AG10803 (cell line): ENCODE measurements at regions not wholly inside any gene's neighbourhood (a gene's known extent, or its start where the extent isn't known, plus 50 kb on each side); places are given as distances from the start of the nearest gene placed in this dataset.
"Not testable (repeated sequence)": the region's sequence is repeated elsewhere in the genome, so short reads cannot be mapped to it uniquely, and the experiment has no call there.

Experiments
- DNase-seq: peaks from one replicate; pipeline ENCODE4 v3.0.0; 2010; ENCODE audit warnings: low read depth
- H3K4me3 ChIP-seq: 2 replicates; pipeline ENCODE4 v1.5.1; 2011; ENCODE audit warnings: mild to moderate bottlenecking, low read length, control low read depth
- TF ChIP-seq, protein P1 (sequence below): conservative IDR thresholded peaks from 2 replicates; pipeline ENCODE4 v1.5.1; 2011; ENCODE audit warnings: mild to moderate bottlenecking, low read length, control low read depth, inconsistent platforms

DNA sequence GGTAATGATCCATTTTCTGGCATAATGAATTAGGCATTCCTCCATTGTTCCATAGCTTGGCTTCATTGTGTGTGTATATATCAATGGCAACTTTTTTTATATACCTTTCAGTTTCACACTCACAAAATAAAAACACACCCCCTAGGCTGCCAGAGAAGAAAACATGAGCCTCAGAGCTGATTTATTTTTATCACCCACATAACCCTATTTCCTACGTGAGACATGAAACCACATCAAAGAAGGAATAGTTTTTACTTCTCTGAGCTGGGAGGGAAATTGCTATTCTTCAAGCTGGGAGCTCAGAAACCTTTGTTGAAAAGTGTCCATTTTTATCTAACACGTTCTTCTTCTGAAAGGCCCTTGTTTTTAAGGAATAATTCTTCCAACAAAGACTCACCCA lies 126.7 kb upstream of the RAI2 start:
- TF ChIP-seq, protein P1, sequence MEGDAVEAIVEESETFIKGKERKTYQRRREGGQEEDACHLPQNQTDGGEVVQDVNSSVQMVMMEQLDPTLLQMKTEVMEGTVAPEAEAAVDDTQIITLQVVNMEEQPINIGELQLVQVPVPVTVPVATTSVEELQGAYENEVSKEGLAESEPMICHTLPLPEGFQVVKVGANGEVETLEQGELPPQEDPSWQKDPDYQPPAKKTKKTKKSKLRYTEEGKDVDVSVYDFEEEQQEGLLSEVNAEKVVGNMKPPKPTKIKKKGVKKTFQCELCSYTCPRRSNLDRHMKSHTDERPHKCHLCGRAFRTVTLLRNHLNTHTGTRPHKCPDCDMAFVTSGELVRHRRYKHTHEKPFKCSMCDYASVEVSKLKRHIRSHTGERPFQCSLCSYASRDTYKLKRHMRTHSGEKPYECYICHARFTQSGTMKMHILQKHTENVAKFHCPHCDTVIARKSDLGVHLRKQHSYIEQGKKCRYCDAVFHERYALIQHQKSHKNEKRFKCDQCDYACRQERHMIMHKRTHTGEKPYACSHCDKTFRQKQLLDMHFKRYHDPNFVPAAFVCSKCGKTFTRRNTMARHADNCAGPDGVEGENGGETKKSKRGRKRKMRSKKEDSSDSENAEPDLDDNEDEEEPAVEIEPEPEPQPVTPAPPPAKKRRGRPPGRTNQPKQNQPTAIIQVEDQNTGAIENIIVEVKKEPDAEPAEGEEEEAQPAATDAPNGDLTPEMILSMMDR: no peak
- DNase-seq: no peak
- H3K4me3 ChIP-seq: no peak overlapping the region

DNA sequence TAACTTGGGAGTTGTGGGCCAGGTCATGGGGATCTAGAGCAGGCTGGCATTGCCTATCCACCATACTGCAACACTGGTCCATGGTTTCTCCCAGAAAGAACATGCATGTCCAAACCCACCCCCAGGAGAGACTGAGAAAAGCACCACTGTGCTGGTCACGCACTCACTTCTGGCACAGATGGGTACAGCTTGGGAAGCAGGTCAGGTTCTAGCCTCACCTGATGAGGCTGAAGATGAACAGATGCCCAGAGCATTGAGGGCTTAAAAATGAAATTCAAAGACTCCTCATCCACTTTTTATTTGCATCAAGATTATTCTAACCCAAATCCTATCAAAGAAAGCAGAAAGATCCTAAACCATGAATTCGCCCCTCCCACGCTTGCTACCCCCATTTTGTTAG lies 125.9 kb upstream of the RAI2 start:
- TF ChIP-seq, protein P1: no peak
- no peak for DNase-seq
- no peak overlapping the region for H3K4me3 ChIP-seq

DNA sequence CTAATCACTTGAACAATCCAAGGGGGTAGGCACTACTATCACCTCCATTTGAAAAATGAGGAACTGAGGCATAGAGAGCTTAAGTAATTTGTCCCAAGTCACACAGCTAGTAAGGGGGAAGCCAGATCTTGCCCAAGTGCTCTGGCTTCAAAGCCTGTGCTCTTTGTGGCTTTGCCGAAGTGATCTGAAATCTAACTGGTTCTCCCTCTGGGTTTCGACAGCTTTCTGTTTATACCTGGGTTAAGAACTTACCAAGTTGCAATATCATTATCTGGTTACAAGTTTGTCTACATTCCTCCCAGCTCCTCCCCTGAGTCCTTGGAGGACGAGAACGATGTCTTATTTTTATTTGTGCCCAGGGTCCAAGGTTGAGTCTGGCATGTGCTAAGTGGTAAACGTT lies 125.3 kb upstream of the RAI2 start:
- H3K4me3 ChIP-seq: no peak overlapping the region
- DNase-seq: no peak
- TF ChIP-seq, protein P1: no peak

DNA sequence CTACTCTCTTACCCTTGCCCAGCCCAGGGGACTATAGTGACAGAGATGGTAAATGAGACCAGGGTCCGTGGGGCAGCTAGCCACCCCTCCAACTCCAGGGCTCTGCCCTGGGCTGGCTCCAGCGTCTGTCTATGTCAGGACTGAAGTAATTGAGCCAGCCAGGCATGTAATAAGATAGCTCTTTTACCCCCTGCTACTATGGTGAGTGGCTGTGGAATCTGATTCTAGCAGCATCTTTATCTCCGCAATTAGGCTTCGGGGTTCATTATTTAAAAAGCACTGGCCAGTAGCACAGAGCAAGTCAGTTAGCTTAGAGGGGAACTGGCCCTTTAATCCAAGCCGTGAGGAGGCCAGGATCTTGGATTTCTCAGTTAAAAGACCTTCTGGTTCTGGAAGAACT lies 123.3 kb upstream of the RAI2 start:
- H3K4me3 ChIP-seq: no peak overlapping the region
- no peak for DNase-seq
- TF ChIP-seq, protein P1: no peak

DNA sequence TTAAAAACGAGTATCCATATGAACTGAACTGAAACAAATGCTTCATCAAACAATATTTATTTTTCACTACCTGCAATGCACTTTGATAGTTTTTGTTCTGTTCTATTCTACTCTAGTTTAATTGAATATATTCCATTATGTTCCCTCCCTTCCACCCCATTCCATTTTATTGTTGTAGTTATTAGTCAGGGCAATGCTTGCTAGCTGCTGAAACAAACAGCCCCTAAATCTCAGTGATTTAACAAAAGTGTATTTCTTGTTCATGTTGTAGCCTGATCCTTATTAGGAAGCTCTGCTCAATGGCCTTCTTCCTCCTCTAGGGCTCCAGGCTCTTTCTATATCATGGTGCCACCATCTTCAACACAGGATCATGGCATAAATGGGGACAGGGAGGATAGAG lies 122.3 kb upstream of the RAI2 start:
- H3K4me3 ChIP-seq: no peak overlapping the region
- DNase-seq: no peak
- TF ChIP-seq, protein P1: no peak

DNA sequence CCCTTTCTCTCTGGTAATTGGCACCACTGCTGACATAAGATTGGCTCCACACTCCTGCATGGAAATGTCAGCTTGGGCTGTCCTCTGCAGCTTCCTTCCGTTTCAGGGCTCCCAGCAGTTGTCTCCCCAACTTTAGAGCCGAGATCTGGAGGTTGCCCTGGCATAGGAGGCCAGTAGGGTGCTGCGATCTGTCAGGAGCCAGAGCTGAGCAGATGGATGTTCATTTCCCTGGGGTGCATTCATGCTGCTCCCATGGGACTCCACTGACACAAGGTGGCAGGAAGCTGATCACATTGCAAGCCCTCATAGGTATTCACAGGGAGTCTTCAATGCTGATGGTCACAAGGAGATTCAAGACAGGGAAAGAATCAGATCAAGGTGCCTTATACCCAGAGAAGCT lies 116.6 kb upstream of the RAI2 start:
- TF ChIP-seq, protein P1: no peak
- H3K4me3 ChIP-seq: no peak overlapping the region
- DNase-seq: no peak

DNA sequence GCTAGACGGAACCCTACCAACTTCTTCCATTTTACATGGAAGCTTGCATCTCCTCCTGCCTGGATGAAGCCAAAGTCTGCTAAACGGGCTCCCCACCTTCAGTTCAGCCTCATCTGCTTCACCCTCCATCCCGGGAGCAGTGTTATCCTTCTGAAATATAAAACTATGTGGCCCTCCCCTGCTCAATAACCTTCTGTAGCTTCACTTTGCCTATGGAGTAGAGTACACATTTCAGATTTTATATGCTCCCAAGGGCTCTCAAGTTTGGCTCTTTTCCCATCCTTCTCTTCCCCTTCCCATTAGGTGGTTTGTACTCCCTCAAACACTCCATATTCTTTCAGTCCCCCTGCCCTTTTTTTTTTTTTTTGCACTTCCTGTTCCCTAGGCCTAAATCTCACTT lies 115.9 kb upstream of the RAI2 start:
- DNase-seq: no peak
- TF ChIP-seq, protein P1: no peak
- H3K4me3 ChIP-seq: no peak overlapping the region

DNA sequence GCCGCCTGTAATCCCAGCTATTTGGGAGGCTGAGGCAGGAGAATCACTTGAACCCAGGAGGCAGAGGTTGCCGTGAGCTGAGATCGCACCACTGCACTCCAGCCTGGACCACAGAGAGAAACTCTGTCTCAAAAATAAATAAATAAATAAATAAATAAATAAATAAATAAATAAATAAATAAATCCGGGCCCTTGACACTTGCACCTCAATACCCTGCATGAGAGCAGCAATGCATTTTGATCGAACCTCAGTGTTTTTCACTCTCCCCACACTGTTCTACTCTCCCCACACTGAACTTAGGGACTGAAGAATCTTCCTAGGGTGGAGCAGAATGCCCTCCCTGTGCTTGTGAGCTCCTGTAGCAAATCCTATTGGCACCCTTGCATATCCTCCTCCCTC lies 114.3 kb upstream of the RAI2 start:
- H3K4me3 ChIP-seq, DNase-seq: not testable (repeated sequence)
